Activated CD4-positive, alpha-beta T cell treated with anti-CD3 and anti-CD28 coated beads for 4 hours (primary cell): ENCODE measurements at regions not wholly inside any gene's neighbourhood (a gene's known extent, or its start where the extent isn't known, plus 50 kb on each side); places are given as distances from the start of the nearest gene placed in this dataset.

Experiments
- DNase-seq, 2 donors: peaks; one replicate each; pipeline ENCODE4 v3.0.0-alpha.2; 2020

DNA sequence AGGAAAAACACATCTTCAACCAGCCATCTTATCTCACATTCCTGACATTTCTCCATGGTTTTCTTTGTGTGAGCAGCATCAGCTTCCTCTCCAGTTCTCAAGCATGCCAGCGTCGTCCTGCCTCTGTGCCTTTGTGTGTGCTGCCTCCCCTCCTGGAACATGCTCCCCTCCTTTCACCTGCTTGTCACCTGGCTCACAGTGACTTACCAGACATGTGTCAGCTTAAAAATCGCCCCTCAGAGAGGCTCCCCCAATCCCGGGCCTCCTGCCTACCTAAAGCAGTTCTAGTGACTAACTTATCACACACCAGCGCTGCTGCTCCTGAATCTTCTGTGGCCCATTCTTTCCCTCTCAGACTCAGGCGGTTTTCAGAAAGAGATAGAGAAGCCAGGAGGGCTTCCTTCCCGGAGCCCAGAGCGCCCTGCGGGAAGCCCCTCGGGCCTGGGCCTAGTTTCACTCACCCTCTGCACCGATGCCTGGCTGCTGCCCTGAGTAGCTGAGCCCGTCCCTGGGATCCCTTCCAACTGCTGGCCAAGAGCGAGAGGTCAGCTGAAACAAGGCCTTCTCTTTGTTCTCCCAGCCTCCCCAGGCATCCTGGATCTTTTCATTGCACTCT lies 51.1 kb upstream of the MVB12B start:
- DNase-seq, result no peak

DNA sequence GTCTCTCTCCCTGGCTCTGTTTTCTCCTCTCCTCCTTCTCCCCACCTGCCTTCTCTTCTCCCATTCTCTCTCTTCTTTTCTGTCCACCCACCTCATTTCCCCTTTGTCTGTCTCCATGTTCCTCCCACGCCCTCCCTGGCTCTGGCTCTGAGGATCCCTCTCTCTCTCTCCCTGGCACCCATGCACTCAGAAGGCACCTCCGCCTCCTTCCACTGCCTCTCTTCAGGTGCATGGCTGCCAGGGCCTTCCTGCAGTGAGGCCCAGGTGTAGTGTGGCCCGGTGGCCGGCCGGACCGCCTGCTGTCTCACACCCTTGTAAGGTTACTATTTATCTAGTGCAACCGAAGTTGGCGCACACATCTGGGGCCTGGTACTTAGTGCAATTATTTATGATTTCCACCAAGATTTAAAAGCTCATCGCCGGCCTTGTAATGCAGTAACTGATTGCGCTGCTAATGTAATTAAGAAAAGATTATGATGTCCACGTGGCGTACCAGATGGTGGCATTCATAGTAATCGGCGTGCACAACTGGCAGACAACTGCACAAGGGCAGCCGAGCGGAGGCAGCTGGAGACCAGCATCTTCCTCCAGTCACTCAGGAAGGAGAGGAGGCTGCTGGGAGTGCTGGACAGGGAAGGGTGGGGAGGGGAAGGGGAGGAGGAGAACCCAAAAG lies 50.4 kb upstream of the MVB12B start:
- DNase-seq, result no peak
